Thyroid gland (tissue), 4 donors: ENCODE measurements at regions not wholly inside any gene's neighbourhood (a gene's known extent, or its start where the extent isn't known, plus 50 kb on each side); places are given as distances from the start of the nearest gene placed in this dataset.

ENCODE experiments used
- POLR2A ChIP-seq, 2 donors: fragments of 450-650 bp; IDR thresholded peaks; one replicate each; pipeline ENCODE4 v1.6.1; 2017; ENCODE audit warnings: antibody characterized with exemption in 2 of 2, mild to moderate bottlenecking in 2 of 2, moderate library complexity in 1 of 2
- TF ChIP-seq, protein P1 (sequence below), 6 experiments: fragments of 200-600 bp in 3 of 6; fragments of 450-650 bp in 3 of 6; sonication (generic) in 3 of 6; IDR thresholded peaks; one replicate each; pipeline ENCODE4 v1.5.1; 2016 to 2019; ENCODE audit warnings: antibody characterized with exemption in 6 of 6, mild to moderate bottlenecking in 2 of 6, inconsistent platforms in 1 of 6, moderate library complexity in 1 of 6

DNA sequence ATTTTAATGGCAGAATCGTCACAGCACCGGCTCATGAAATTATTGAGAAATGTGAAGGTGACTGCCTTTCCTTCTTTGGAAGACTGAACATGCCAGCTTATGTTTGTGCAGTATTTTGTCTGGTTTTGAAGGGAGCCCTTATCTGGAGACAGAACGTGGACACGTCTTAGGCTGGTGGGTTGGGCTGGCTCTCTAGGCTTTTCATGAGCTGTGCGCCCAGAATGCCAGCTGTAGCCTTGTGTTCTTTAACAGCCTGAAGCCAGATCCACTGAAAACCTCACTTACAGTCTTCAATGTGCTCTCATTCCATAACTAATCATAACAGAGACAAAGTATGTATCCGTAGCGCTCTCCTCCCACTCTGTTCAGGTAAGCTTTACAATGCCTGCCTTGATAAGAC is 184.4 kb upstream of the HTR2A start:
- TF ChIP-seq, protein P1, sequence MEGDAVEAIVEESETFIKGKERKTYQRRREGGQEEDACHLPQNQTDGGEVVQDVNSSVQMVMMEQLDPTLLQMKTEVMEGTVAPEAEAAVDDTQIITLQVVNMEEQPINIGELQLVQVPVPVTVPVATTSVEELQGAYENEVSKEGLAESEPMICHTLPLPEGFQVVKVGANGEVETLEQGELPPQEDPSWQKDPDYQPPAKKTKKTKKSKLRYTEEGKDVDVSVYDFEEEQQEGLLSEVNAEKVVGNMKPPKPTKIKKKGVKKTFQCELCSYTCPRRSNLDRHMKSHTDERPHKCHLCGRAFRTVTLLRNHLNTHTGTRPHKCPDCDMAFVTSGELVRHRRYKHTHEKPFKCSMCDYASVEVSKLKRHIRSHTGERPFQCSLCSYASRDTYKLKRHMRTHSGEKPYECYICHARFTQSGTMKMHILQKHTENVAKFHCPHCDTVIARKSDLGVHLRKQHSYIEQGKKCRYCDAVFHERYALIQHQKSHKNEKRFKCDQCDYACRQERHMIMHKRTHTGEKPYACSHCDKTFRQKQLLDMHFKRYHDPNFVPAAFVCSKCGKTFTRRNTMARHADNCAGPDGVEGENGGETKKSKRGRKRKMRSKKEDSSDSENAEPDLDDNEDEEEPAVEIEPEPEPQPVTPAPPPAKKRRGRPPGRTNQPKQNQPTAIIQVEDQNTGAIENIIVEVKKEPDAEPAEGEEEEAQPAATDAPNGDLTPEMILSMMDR (IDR thresholded peaks at IDR 0.05), result no peak
- no peak for TF ChIP-seq POLR2A (IDR thresholded peaks at IDR 0.05)
